ENCODE measurements at regions not wholly inside any gene's neighbourhood (a gene's known extent, or its start where the extent isn't known, plus 50 kb on each side); places are given as distances from the start of the nearest gene placed in this dataset.
"Not testable (repeated sequence)": the region's sequence is repeated elsewhere in the genome, so short reads cannot be mapped to it uniquely, and the experiment has no call there.

GRCh38 chr6:66051812-66052211 is 344.8 kb upstream of the EYS start:
- DNase-seq (ENCODE audit: low spot score in 2 of 2) (no peak), FAIRE-seq (no peak)

GRCh38 chr6:66048684-66049474 is 341.9 kb upstream of the EYS start:
- FAIRE-seq (no peak), DNase-seq (ENCODE audit: low spot score in 2 of 2) (no peak)

- no peak for FAIRE-seq
- DNase-seq (ENCODE audit: low spot score in 2 of 2), result no peak
Measured at GRCh38 chr6:66032626-66033025, 325.6 kb upstream of the EYS start.

GRCh38 chr6:66029391-66029790 is 322.4 kb upstream of the EYS start:
- no peak for DNase-seq (ENCODE audit: low spot score in 2 of 2)
- no peak for FAIRE-seq

GRCh38 chr6:65999288-65999791 is 292.3 kb upstream of the EYS start:
- no peak for FAIRE-seq
- no peak for DNase-seq (ENCODE audit: low spot score in 2 of 2)

GRCh38 chr6:65998544-65998943 is 291.5 kb upstream of the EYS start:
- DNase-seq (ENCODE audit: low spot score in 2 of 2), result no peak
- no peak for FAIRE-seq

GRCh38 chr6:65997539-65997938 is 290.5 kb upstream of the EYS start:
- DNase-seq (ENCODE audit: low spot score in 2 of 2), result no peak
- FAIRE-seq, result no peak

- FAIRE-seq (no peak), DNase-seq (ENCODE audit: low spot score in 2 of 2) (no peak)
Measured at GRCh38 chr6:65996096-65996495, 289.1 kb upstream of the EYS start.

GRCh38 chr6:65989676-65990075 is 282.6 kb upstream of the EYS start:
- DNase-seq (ENCODE audit: low spot score in 2 of 2), result no peak
- no peak for FAIRE-seq

- no peak for DNase-seq (ENCODE audit: low spot score in 2 of 2)
- FAIRE-seq, result no peak
Measured at GRCh38 chr6:65988006-65988405, 281.0 kb upstream of the EYS start.

GRCh38 chr6:65984089-65984488 is 277.1 kb upstream of the EYS start:
- FAIRE-seq (no peak), DNase-seq (ENCODE audit: low spot score in 2 of 2) (no peak)

GRCh38 chr6:65979120-65979519 is 272.1 kb upstream of the EYS start:
- DNase-seq (ENCODE audit: low spot score in 2 of 2), result no peak
- no peak for FAIRE-seq

GRCh38 chr6:65971252-65971651 is 264.2 kb upstream of the EYS start:
- not testable (repeated sequence) for FAIRE-seq; DNase-seq (ENCODE audit: low spot score in 2 of 2)

GRCh38 chr6:65964261-65964660 is 257.2 kb upstream of the EYS start:
- DNase-seq (ENCODE audit: low spot score in 2 of 2) (no peak), FAIRE-seq (no peak)

GRCh38 chr6:65955034-65955433 is 248.0 kb upstream of the EYS start:
- DNase-seq (ENCODE audit: low spot score in 2 of 2) (no peak), FAIRE-seq (no peak)

GRCh38 chr6:65948062-65948461 is 241.0 kb upstream of the EYS start:
- DNase-seq (ENCODE audit: low spot score in 2 of 2), result no peak
- no peak for FAIRE-seq

GRCh38 chr6:65943548-65943947 is 236.5 kb upstream of the EYS start:
- FAIRE-seq, result no peak
- DNase-seq (ENCODE audit: low spot score in 2 of 2), result no peak

- no peak for DNase-seq (ENCODE audit: low spot score in 2 of 2)
- FAIRE-seq, result no peak
Measured at GRCh38 chr6:65943051-65943450, 236.0 kb upstream of the EYS start.

- DNase-seq (ENCODE audit: low spot score in 2 of 2), result no peak
Measured at GRCh38 chr6:65938000-65938399, 231.0 kb upstream of the EYS start.

GRCh38 chr6:65935412-65935811 is 228.4 kb upstream of the EYS start:
- no peak for FAIRE-seq
- no peak for DNase-seq (ENCODE audit: low spot score in 2 of 2)

More at GRCh38 chr6:65938000-65938399, 231.0 kb upstream of the EYS start:
- FAIRE-seq, result no peak

GRCh38 chr6:65933390-65933789 is 226.4 kb upstream of the EYS start:
- DNase-seq (ENCODE audit: low spot score in 2 of 2) (no peak), FAIRE-seq (no peak)

- no peak for FAIRE-seq
- no peak for DNase-seq (ENCODE audit: low spot score in 2 of 2)
Measured at GRCh38 chr6:65927141-65927540, 220.1 kb upstream of the EYS start.
